A549 (cell line): ENCODE measurements at regions not wholly inside any gene's neighbourhood (a gene's known extent, or its start where the extent isn't known, plus 50 kb on each side); places are given as distances from the start of the nearest gene placed in this dataset.

ENCODE experiments used
- ATAC-seq, 2 experiments: fragments of 200-7000 bp in 1 of 2; fragments of >200 bp in 1 of 2; cut with Nextera tagmentation in 1 of 2; cut with Tn5 transposase in 1 of 2; 3 replicates each; pipeline versions ENCODE4 v1.8.0 to v1.9.1; 2018 to 2020; ENCODE audit warnings: mild to moderate bottlenecking in 1 of 2, moderate library complexity in 1 of 2
- CTCF ChIA-PET: fragments of 300-600 bp; sonication (Branson Sonifier 250); formaldehyde crosslinking; extraction: SDS; loops from one replicate; lab custom pipeline; 2021; ENCODE audit warnings: antibody characterized with exemption, inconsistent platforms; lab: Yijun Ruan, JAX
- POLR2A ChIA-PET: fragments of 350-600 bp; formaldehyde crosslinking; extraction: SDS; loops from one replicate; lab custom pipeline; 2021; ENCODE audit warnings: antibody characterized with exemption, inconsistent platforms; lab: Yijun Ruan, JAX
- DNase-seq, 2 experiments: peaks; one replicate each; pipeline versions ENCODE4 v3.0.0 to v3.0.0-alpha.2; 2011 to 2016; ENCODE audit warnings: low read depth in 1 of 2, low spot score in 1 of 2
- FAIRE-seq: peaks from 2 replicates; lab custom pipeline; 2011; peaks lifted over from hg19 to GRCh38; lab: Jason Lieb, UNC
- H3K27ac ChIP-seq, 2 experiments: fragments of >200 bp; sonication (Bioruptor Twin); formaldehyde crosslinking; 3 replicates each; pipeline ENCODE4 v1.5.1; 2016 to 2017
- H3K4me1 ChIP-seq: fragments of >200 bp; sonication (Bioruptor Twin); formaldehyde crosslinking; 3 replicates; pipeline ENCODE4 v1.6.1; 2016
- H3K4me2 ChIP-seq: fragments of >200 bp; sonication (Bioruptor Twin); formaldehyde crosslinking; 3 replicates; pipeline ENCODE4 v1.6.1; 2016
- H3K4me3 ChIP-seq: fragments of >200 bp; sonication (Bioruptor Twin); formaldehyde crosslinking; 3 replicates; pipeline ENCODE4 v1.5.1; 2016
- H3K9me3 ChIP-seq: fragments of >200 bp; sonication (Bioruptor Twin); formaldehyde crosslinking; 3 replicates; pipeline ENCODE4 v1.6.1; 2016
- BCL3 ChIP-seq: fragments of >200 bp; sonication (Bioruptor Twin); formaldehyde crosslinking; IDR thresholded peaks from 3 replicates; pipeline ENCODE4 v1.6.1; 2016
- CBX8 ChIP-seq: fragments of 200-600 bp; sonication (generic); IDR thresholded peaks from 2 replicates; pipeline ENCODE4 v1.6.1; 2016
- CEBPB ChIP-seq, 2 experiments: fragments of >200 bp in 1 of 2; sonication (Bioruptor Twin) in 1 of 2; formaldehyde crosslinking in 1 of 2; IDR thresholded peaks; 2 replicates each; pipeline ENCODE4 v1.6.1; 2012 to 2016
- CHD2 ChIP-seq: fragments of 150-350 bp; IDR thresholded peaks from 2 replicates; pipeline ENCODE4 v1.6.1; 2014; ENCODE audit warnings: low read length; ENCODE audit not compliant: partially characterized antibody
- CHD4 ChIP-seq: fragments of 200-600 bp; sonication (generic); IDR thresholded peaks from 2 replicates; pipeline ENCODE4 v1.6.1; 2016; ENCODE audit warnings: antibody characterized with exemption, mild to moderate bottlenecking, borderline replicate concordance
- EHF ChIP-seq: fragments of 250-450 bp; sonication (Bioruptor Pico); IDR thresholded peaks from 2 replicates; pipeline ENCODE4 v1.5.0; 2020; ENCODE audit warnings: mild to moderate bottlenecking
- EHMT2 ChIP-seq: fragments of 200-600 bp; sonication (generic); IDR thresholded peaks from 2 replicates; pipeline ENCODE4 v1.6.1; 2016; ENCODE audit warnings: antibody characterized with exemption, low read depth, mild to moderate bottlenecking, moderate library complexity
- FOSB ChIP-seq: fragments of 250-450 bp; sonication (Bioruptor Pico); IDR thresholded peaks from 2 replicates; pipeline ENCODE4 v1.5.0; 2020; ENCODE audit warnings: mild to moderate bottlenecking, moderate library complexity
- FOSL2 ChIP-seq, 2 experiments: fragments of 450-650 bp in 1 of 2; fragments of >200 bp in 1 of 2; sonication (Bioruptor Twin) in 1 of 2; formaldehyde crosslinking; IDR thresholded peaks; 2 replicates each; pipeline versions ENCODE4 v1.5.0 to v1.6.1; 2016 to 2020; ENCODE audit warnings: mild to moderate bottlenecking in 1 of 2, moderate library complexity in 1 of 2
- FOXS1 ChIP-seq: fragments of 250-450 bp; sonication (Bioruptor Pico); IDR thresholded peaks from 2 replicates; pipeline ENCODE4 v1.5.0; 2020; ENCODE audit warnings: mild to moderate bottlenecking, moderate library complexity
- HDAC2 ChIP-seq: fragments of 200-600 bp; sonication (generic); IDR thresholded peaks from 2 replicates; pipeline ENCODE4 v1.6.1; 2016
- HEYL ChIP-seq: fragments of 250-450 bp; sonication (Bioruptor Pico); IDR thresholded peaks from 2 replicates; pipeline ENCODE4 v1.8.0; 2021; ENCODE audit warnings: mild to moderate bottlenecking, moderate library complexity
- HOXA7 ChIP-seq: fragments of 250-450 bp; sonication (Bioruptor Pico); IDR thresholded peaks from 2 replicates; pipeline ENCODE4 v1.5.0; 2020; ENCODE audit warnings: mild to moderate bottlenecking, moderate library complexity
- HOXB13 ChIP-seq: fragments of 250-450 bp; sonication (Bioruptor Pico); IDR thresholded peaks from 2 replicates; pipeline ENCODE4 v1.5.0; 2020; ENCODE audit warnings: low read depth, mild to moderate bottlenecking, moderate library complexity
- JUN ChIP-seq, 2 experiments: fragments of >200 bp; sonication (Bioruptor Twin); formaldehyde crosslinking; IDR thresholded peaks; 2 replicates in 1 of 2; 3 replicates in 1 of 2; pipeline ENCODE4 v1.6.1; 2016 to 2017
- JUNB ChIP-seq: fragments of >200 bp; sonication (Bioruptor Twin); formaldehyde crosslinking; IDR thresholded peaks from 2 replicates; pipeline ENCODE4 v1.6.1; 2016
- MAX ChIP-seq: IDR thresholded peaks from 2 replicates; pipeline ENCODE4 v1.6.1; 2012
- MYC ChIP-seq: IDR thresholded peaks from 2 replicates; pipeline ENCODE4 v1.6.1; 2012; ENCODE audit warnings: mild to moderate bottlenecking, inconsistent platforms, low read length, improper control_type of control experiment, borderline replicate concordance
- NFE2L2 ChIP-seq: fragments of 150-350 bp; conservative IDR thresholded peaks from 2 replicates; pipeline ENCODE4 v1.6.1; 2014; ENCODE audit warnings: low read length
- NPAS2 ChIP-seq: fragments of 250-450 bp; sonication (Bioruptor Pico); IDR thresholded peaks from 2 replicates; pipeline ENCODE4 v1.8.0; 2022; ENCODE audit warnings: mild to moderate bottlenecking, moderate library complexity, borderline replicate concordance
- PHF8 ChIP-seq: fragments of 200-600 bp; sonication (generic); IDR thresholded peaks from 2 replicates; pipeline ENCODE4 v1.6.1; 2016; ENCODE audit warnings: low read depth, mild to moderate bottlenecking, antibody characterized with exemption, moderate library complexity, borderline replicate concordance
- POLR2AphosphoS2 ChIP-seq: conservative IDR thresholded peaks from 2 replicates; pipeline ENCODE4 v1.6.1; 2012; ENCODE audit warnings: low read length, improper control_type of control experiment, inconsistent platforms
- RAD21 ChIP-seq, 2 experiments: fragments of >200 bp in 1 of 2; sonication (Bioruptor Twin) in 1 of 2; formaldehyde crosslinking in 1 of 2; IDR thresholded peaks in 1 of 2; conservative IDR thresholded peaks in 1 of 2; 2 replicates in 1 of 2; 3 replicates in 1 of 2; pipeline ENCODE4 v1.6.1; 2012 to 2018; ENCODE audit warnings: inconsistent platforms in 1 of 2
- RARB ChIP-seq: fragments of 250-450 bp; sonication (Bioruptor Pico); IDR thresholded peaks from 2 replicates; pipeline ENCODE4 v1.8.0; 2021; ENCODE audit warnings: mild to moderate bottlenecking, moderate library complexity
- RCOR1 ChIP-seq: fragments of 150-350 bp; IDR thresholded peaks from 2 replicates; pipeline ENCODE4 v1.6.1; 2014; ENCODE audit warnings: antibody characterized with exemption, low read length, low read depth
- RFX5 ChIP-seq: fragments of 450-650 bp; IDR thresholded peaks from 2 replicates; pipeline ENCODE4 v1.7.1; 2014; ENCODE audit warnings: antibody characterized with exemption, mild to moderate bottlenecking, moderate library complexity
- ZFP36 ChIP-seq: fragments of 450-650 bp; IDR thresholded peaks from 2 replicates; pipeline ENCODE4 v1.6.1; 2014; ENCODE audit warnings: borderline replicate concordance; ENCODE audit not compliant: partially characterized antibody
- ZNF302 ChIP-seq: fragments of 250-450 bp; sonication (Bioruptor Pico); IDR thresholded peaks from 2 replicates; pipeline ENCODE4 v1.9.0; 2021; ENCODE audit warnings: inconsistent platforms, mild to moderate bottlenecking, moderate library complexity
- ZSCAN20 ChIP-seq: fragments of 250-450 bp; sonication (Bioruptor Pico); IDR thresholded peaks from 2 replicates; pipeline ENCODE4 v1.8.0; 2022; ENCODE audit warnings: mild to moderate bottlenecking, moderate library complexity
- WGBS: methylation state at CpG from one replicate; pipeline ENCODE4 v1.1.6; 2017; ENCODE audit errors: missing lambda C conversion rate; 5-methylcytosine and 5-hydroxymethylcytosine counted together
- TF ChIP-seq, protein P1 (sequence below): fragments of 250-450 bp; sonication (Bioruptor Pico); IDR thresholded peaks from 2 replicates; pipeline ENCODE4 v1.5.0; 2020; ENCODE audit warnings: low read depth, mild to moderate bottlenecking, moderate library complexity
- TF ChIP-seq, protein P2 (sequence below): fragments of 150-350 bp; IDR thresholded peaks from 2 replicates; pipeline ENCODE4 v1.6.1; 2014; ENCODE audit warnings: low read depth, mild to moderate bottlenecking, low read length
- TF ChIP-seq, protein P3 (sequence below): IDR thresholded peaks from 2 replicates; pipeline ENCODE4 v1.6.1; 2012

DNA sequence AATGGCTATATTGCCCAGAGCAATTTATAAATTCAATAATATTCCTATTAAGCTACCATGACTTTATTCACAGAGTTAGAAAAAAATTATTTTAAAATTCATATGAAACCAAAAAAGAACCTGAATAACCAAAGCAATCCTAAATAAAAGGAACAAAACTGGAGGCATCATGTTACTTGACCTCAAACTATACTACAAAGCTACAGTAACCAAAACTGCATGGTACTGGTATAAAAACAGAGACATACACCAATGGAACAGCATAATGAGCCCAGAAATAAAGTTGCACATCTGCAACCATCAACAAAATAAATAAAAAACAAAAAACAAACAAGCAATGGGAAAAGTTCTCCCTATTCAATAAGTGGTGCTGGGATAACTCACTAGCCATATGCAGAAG is 203.2 kb downstream of the RGS9 start:
- Histone ChIP-seq H3K27ac (no peak overlapping the region), H3K4me2 (no peak overlapping the region), H3K4me1 (no peaks in the 10 kb centered on the region), H3K4me3 (no peak overlapping the region), H3K9me3 (peaks cover 33% of the 10 kb centered on the region)
- CTCF ChIA-PET: no interaction called here
- ATAC-seq (no peak), DNase-seq (no peak), FAIRE-seq (no peak)
- POLR2A ChIA-PET: no interaction called here
- TF ChIP-seq JUNB (no peak), ZFP36 (peak; percentile 11)

- Histone ChIP-seq H3K4me2 (no peak overlapping the region), H3K4me1 (no peaks in the 10 kb centered on the region), H3K27ac (no peak overlapping the region), H3K9me3 (peaks cover 17% of the 10 kb centered on the region), H3K4me3 (no peak overlapping the region)
- DNase-seq: no peak
- ChIA-PET CTCF (no interaction called here), POLR2A (no interaction called here)
- peak; percentile 79 for FAIRE-seq
- WGBS: 63% methylated on average over 6 of the region's 6 CpGs
- no peak for ATAC-seq
- TF ChIP-seq MYC: no peak
- no peak for TF ChIP-seq FOSB (CRISPR knock-in tag)
- TF ChIP-seq ZNF302 (CRISPR knock-in tag): no peak
- no peak for TF ChIP-seq CHD4
- no peak for TF ChIP-seq PHF8
- no peak for TF ChIP-seq ZSCAN20 (CRISPR knock-in tag)
- TF ChIP-seq EHF (CRISPR knock-in tag): no peak
- no peak for TF ChIP-seq HOXA7 (CRISPR knock-in tag)
- TF ChIP-seq FOXS1: no peak
- no peak for TF ChIP-seq RAD21 (conservative IDR thresholded peaks at IDR 0.05 in 1 of 2, IDR thresholded peaks at IDR 0.05 in 1 of 2)
- TF ChIP-seq NFE2L2: no peak
- no peak for TF ChIP-seq JUN (IDR thresholded peaks at IDR 0.05)
- no peak for TF ChIP-seq POLR2AphosphoS2
- no peak for TF ChIP-seq HEYL (CRISPR knock-in tag)
- TF ChIP-seq EHMT2: no peak
- TF ChIP-seq, protein P1, sequence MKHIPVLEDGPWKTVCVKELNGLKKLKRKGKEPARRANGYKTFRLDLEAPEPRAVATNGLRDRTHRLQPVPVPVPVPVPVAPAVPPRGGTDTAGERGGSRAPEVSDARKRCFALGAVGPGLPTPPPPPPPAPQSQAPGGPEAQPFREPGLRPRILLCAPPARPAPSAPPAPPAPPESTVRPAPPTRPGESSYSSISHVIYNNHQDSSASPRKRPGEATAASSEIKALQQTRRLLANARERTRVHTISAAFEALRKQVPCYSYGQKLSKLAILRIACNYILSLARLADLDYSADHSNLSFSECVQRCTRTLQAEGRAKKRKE (CRISPR knock-in tag): no peak
- TF ChIP-seq BCL3: no peak
- no peak for TF ChIP-seq RARB
- no peak for TF ChIP-seq RFX5
- no peak for TF ChIP-seq HDAC2
Observed at GRCh38 chr17:65334406-65334805, 197.2 kb downstream of the RGS9 start.

- no peaks in the 10 kb centered on the region for H3K4me1 ChIP-seq
- CTCF ChIA-PET: interaction anchor here (1.2 kb wide), 1 partner anchor 833 kb away, joined by 3 read pairs; no protein-coding TSS in a partner anchor
- H3K27ac ChIP-seq: no peak overlapping the region
- no peak overlapping the region for H3K4me2 ChIP-seq
- no peak overlapping the region for H3K4me3 ChIP-seq
- no peak for FAIRE-seq
- POLR2A ChIA-PET: no interaction called here
- DNase-seq: no peak
- 10% methylated on average over 3 of the region's 3 CpGs for WGBS
- peaks cover 1% of the 10 kb centered on the region; the same call in 1 of the 3 replicates for H3K9me3 ChIP-seq
- ATAC-seq: no peak
- TF ChIP-seq NFE2L2 (no peak), FOSB (CRISPR knock-in tag) (no peak), HOXB13 (CRISPR knock-in tag) (no peak), PHF8 (no peak), CEBPB (IDR thresholded peaks at IDR 0.05) (no peak), CHD2 (no peak), NPAS2 (CRISPR knock-in tag) (no peak), MYC (no peak), MAX (no peak), RCOR1 (no peak), FOSL2 (IDR thresholded peaks at IDR 0.05) (no peak), FOSL2 (CRISPR knock-in tag; IDR thresholded peaks at IDR 0.05) (no peak), CBX8 (no peak)
- TF ChIP-seq, protein P2, sequence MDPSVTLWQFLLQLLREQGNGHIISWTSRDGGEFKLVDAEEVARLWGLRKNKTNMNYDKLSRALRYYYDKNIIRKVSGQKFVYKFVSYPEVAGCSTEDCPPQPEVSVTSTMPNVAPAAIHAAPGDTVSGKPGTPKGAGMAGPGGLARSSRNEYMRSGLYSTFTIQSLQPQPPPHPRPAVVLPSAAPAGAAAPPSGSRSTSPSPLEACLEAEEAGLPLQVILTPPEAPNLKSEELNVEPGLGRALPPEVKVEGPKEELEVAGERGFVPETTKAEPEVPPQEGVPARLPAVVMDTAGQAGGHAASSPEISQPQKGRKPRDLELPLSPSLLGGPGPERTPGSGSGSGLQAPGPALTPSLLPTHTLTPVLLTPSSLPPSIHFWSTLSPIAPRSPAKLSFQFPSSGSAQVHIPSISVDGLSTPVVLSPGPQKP: no peak
- TF ChIP-seq, protein P3, sequence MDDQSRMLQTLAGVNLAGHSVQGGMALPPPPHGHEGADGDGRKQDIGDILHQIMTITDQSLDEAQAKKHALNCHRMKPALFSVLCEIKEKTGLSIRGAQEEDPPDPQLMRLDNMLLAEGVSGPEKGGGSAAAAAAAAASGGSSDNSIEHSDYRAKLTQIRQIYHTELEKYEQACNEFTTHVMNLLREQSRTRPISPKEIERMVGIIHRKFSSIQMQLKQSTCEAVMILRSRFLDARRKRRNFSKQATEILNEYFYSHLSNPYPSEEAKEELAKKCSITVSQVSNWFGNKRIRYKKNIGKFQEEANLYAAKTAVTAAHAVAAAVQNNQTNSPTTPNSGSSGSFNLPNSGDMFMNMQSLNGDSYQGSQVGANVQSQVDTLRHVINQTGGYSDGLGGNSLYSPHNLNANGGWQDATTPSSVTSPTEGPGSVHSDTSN: no peak
- TF ChIP-seq, protein P1 (CRISPR knock-in tag): no peak
Observed at GRCh38 chr17:65332779-65333178, 195.6 kb downstream of the RGS9 start.
